Heart left ventricle (tissue), 16 donors: ENCODE measurements at regions not wholly inside any gene's neighbourhood (a gene's known extent, or its start where the extent isn't known, plus 50 kb on each side); places are given as distances from the start of the nearest gene placed in this dataset.

Experiments
- ATAC-seq, 4 donors: fragments of 200-7000 bp; cut with Tn5 transposase; one replicate each; pipeline ENCODE4 v1.9.1; 2020 to 2022; ENCODE audit warnings: moderate library complexity in 4 of 4, mild to moderate bottlenecking in 3 of 4, moderate number of reproducible peaks in 1 of 4
- DNase-seq, 5 donors: peaks; one replicate each; pipeline ENCODE4 v3.0.0-alpha.2; 2020
- H3K27ac ChIP-seq, 12 donors: fragments of 200-600 bp; sonication (generic) in 4 of 12; one replicate each; pipeline versions ENCODE4 v1.5.0 to v1.8.0; 2016 to 2022; ENCODE audit warnings: mild to moderate bottlenecking in 2 of 12
- H3K27me3 ChIP-seq, 9 donors: fragments of 200-600 bp; sonication (generic) in 2 of 9; one replicate each; pipeline versions ENCODE4 v1.5.1 to v1.8.0; 2016 to 2022; ENCODE audit warnings: mild to moderate bottlenecking in 3 of 9
- H3K36me3 ChIP-seq, 9 donors: fragments of 200-600 bp; sonication (generic) in 2 of 9; one replicate each; pipeline versions ENCODE4 v1.5.0 to v1.8.0; 2018 to 2022; ENCODE audit warnings: mild to moderate bottlenecking in 2 of 9
- H3K4me1 ChIP-seq, 12 donors: fragments of 200-600 bp; sonication (generic) in 4 of 12; one replicate each; pipeline versions ENCODE4 v1.5.0 to v1.8.0; 2016 to 2022; ENCODE audit warnings: mild to moderate bottlenecking in 3 of 12
- H3K4me3 ChIP-seq, 12 donors: fragments of 200-600 bp; sonication (generic) in 4 of 12; one replicate each; pipeline versions ENCODE4 v1.5.0 to v1.8.0; 2017 to 2022; ENCODE audit warnings: mild to moderate bottlenecking in 9 of 12, moderate library complexity in 4 of 12
- H3K9me3 ChIP-seq, 12 donors: fragments of 200-600 bp; sonication (generic) in 4 of 12; one replicate each; pipeline versions ENCODE4 v1.5.0 to v1.8.0; 2016 to 2022; ENCODE audit warnings: mild to moderate bottlenecking in 1 of 12
- CTCF ChIP-seq, 12 donors: fragments of 200-600 bp; sonication (generic) in 4 of 12; IDR thresholded peaks; one replicate each; pipeline versions ENCODE4 v1.5.0 to v1.8.0; 2018 to 2022; ENCODE audit warnings: antibody characterized with exemption in 12 of 12, mild to moderate bottlenecking in 5 of 12
- POLR2A ChIP-seq, 2 donors: fragments of 450-650 bp; IDR thresholded peaks; one replicate each; pipeline ENCODE4 v1.6.1; 2017; ENCODE audit warnings: antibody characterized with exemption in 2 of 2, mild to moderate bottlenecking in 2 of 2, moderate library complexity in 2 of 2
- WGBS, 4 donors: extraction: QIAGEN DNeasy Blood & Tissue Kit in 2 of 4; methylation state at CpG; one replicate each; pipeline versions ENCODE4 v1.1.5 to v1.1.7; 2013 to 2018; 5-methylcytosine and 5-hydroxymethylcytosine counted together
- intact Hi-C, 10 donors: fragments of 100-400 bp; cut with DNase I; formaldehyde crosslinking; loops; one replicate each; pipeline versions ENCODE4 v1.11.1 to v1.14.2; 2022
- donor health status: ischemic (EF 13 %, LVEDD 7.1; RV severe dilation, severe dysfunction).
- donor health status: healthy with polysubstance abuse.
- donor health status: DM: no; HTN: yes; CAD: no.
- donor health status: DM: no; HTN: no; CAD: no.
- donor health status: ischemic (EF 25% LVEDD 6.9; RV normal size, moderate dysfunction).
- donor health status: ischemic (EF 25% LVEDD 5.7; RV mildly dilated, moderate dysfunction).
- donor health status: healthy.
- donor health status: DM: yes; HTN: yes; CAD: no.
- donor health status: ischemic (EF 35%, LVEDD 5.7; RV mildly dilated, moderate dysfunction).
- donor health status: nonischemic (EF 11% LVEDD 7.7; RV severe dilation, severe dysfunction).
- donor health status: DM: yes; HTN: yes; CAD: no.
- donor health status: PGD.
- donor health status: ischemic (EF 29% LVEDD 5.4; RV normal size, mild dysfunction).
- donor health status: nonischemic (EF 23%, LVEDD 6.1; RV moderate dilation, normal function).

GRCh38 chrY:4483693-4484092 is 516.4 kb upstream of the PCDH11Y start:
- H3K9me3 ChIP-seq, result no peaks in the 10 kb centered on the region
- H3K27ac ChIP-seq, result no peak overlapping the region
- H3K27me3 ChIP-seq, result no peaks in the 10 kb centered on the region
- DNase-seq (no peak), ATAC-seq (no peak)
- intact Hi-C loops, result no loop called here
- no peak for TF ChIP-seq POLR2A (IDR thresholded peaks at IDR 0.05)
- peak in 4 of 12 donors; percentile 12 to 31 (median 24) for TF ChIP-seq CTCF (IDR thresholded peaks at IDR 0.05)
- no peak overlapping the region for H3K4me3 ChIP-seq
- H3K36me3 ChIP-seq, result no peaks in the 10 kb centered on the region
- WGBS, 4 donors, result 18 to 22% methylated on average over 1 of the region's 1 CpG; no CpG with 5 or more reads in 2 of the 4 donors
- H3K4me1 ChIP-seq, result no peaks in the 10 kb centered on the region
